Brain microvascular endothelial cell (primary cell): ENCODE measurements at regions not wholly inside any gene's neighbourhood (a gene's known extent, or its start where the extent isn't known, plus 50 kb on each side); places are given as distances from the start of the nearest gene placed in this dataset.
A peak's percentile ranks its signal among the peaks of the same experiment; 100 is the strongest.
"Not testable (repeated sequence)": the region's sequence is repeated elsewhere in the genome, so short reads cannot be mapped to it uniquely, and the experiment has no call there.

ENCODE experiments used
- DNase-seq: peaks from one replicate; pipeline ENCODE4 v3.0.0-alpha.2; 2020
- H3K27ac ChIP-seq: fragments of 250-450 bp; sonication (Bioruptor Pico); 2 replicates; pipeline ENCODE4 v1.5.1; 2020; ENCODE audit warnings: mild to moderate bottlenecking, moderate library complexity
- H3K27me3 ChIP-seq: fragments of 250-450 bp; sonication (Bioruptor Pico); replicated peaks from 2 replicates; pipeline ENCODE4 v1.5.1; 2020; ENCODE audit warnings: mild to moderate bottlenecking
- H3K36me3 ChIP-seq: fragments of 250-450 bp; sonication (Bioruptor Pico); replicated peaks from 2 replicates; pipeline ENCODE4 v1.5.1; 2020; ENCODE audit warnings: mild to moderate bottlenecking
- H3K4me3 ChIP-seq: 2 replicates; pipeline ENCODE4 v1.5.1; 2011; ENCODE audit warnings: low read depth, mild to moderate bottlenecking, control low read depth, low read length, moderate library complexity
- in situ Hi-C: cut with HindIII; loops from 2 replicates; pipeline ENCODE4 v1.10.0; 2017; ENCODE audit warnings: low sequenced_read_pairs, low pct_ligation_motif_present
- TF ChIP-seq, protein P1 (sequence below): IDR thresholded peaks from 2 replicates; pipeline ENCODE4 v1.5.1; 2011; ENCODE audit warnings: low read depth, mild to moderate bottlenecking, moderate library complexity, low read length, control low read depth, inconsistent platforms; ENCODE audit errors: missing control alignments

DNA sequence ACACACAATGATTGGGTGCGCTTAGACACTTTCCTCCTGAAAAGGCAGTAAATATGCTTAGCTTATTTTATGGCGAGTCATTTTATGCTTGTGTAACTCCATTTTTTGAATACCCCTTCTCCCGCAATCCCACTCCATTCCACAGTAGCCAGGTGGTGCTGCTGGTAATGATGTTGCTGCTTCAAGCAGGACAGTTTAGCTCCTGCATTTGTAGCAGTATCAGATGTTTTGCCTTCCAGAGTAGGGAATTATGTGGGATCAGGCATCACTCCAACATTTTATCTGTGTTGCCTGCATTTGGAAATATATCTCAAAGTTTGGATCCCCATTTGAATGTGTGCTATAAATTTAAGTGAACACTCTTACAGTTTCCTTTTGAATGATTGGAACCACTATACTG lies 302.1 kb upstream of the SGO1 start:
- no peaks in the 10 kb centered on the region for H3K36me3 ChIP-seq
- no peak for DNase-seq
- TF ChIP-seq, protein P1, sequence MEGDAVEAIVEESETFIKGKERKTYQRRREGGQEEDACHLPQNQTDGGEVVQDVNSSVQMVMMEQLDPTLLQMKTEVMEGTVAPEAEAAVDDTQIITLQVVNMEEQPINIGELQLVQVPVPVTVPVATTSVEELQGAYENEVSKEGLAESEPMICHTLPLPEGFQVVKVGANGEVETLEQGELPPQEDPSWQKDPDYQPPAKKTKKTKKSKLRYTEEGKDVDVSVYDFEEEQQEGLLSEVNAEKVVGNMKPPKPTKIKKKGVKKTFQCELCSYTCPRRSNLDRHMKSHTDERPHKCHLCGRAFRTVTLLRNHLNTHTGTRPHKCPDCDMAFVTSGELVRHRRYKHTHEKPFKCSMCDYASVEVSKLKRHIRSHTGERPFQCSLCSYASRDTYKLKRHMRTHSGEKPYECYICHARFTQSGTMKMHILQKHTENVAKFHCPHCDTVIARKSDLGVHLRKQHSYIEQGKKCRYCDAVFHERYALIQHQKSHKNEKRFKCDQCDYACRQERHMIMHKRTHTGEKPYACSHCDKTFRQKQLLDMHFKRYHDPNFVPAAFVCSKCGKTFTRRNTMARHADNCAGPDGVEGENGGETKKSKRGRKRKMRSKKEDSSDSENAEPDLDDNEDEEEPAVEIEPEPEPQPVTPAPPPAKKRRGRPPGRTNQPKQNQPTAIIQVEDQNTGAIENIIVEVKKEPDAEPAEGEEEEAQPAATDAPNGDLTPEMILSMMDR, result no peak
- no peak overlapping the region for H3K27ac ChIP-seq
- no peaks in the 10 kb centered on the region for H3K27me3 ChIP-seq
- no peak overlapping the region for H3K4me3 ChIP-seq
- in situ Hi-C loops, result no loop called here

DNA sequence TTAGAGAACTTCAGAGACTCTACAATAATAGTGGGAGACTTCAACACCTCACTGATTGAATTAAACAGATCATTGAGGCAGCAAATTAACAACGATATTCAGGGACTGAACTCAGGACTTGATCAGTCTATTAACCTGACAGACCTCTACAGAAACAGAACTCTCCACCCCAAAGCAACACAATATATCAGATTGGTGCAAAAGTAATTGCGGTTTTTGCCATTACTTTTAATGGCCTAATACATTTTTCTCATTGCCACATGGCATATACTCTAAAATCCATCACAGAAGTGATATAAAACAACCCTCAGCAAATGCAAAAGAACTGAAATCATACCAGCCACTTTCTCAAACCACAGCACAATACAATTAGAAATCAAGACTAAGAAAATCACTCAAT lies 298.1 kb upstream of the SGO1 start:
- no peaks in the 10 kb centered on the region for H3K27me3 ChIP-seq
- no peaks in the 10 kb centered on the region for H3K36me3 ChIP-seq
- TF ChIP-seq, protein P1, result no peak
- no peak overlapping the region for H3K4me3 ChIP-seq
- no peak for DNase-seq
- in situ Hi-C loops, result no loop called here
- no peak overlapping the region for H3K27ac ChIP-seq

DNA sequence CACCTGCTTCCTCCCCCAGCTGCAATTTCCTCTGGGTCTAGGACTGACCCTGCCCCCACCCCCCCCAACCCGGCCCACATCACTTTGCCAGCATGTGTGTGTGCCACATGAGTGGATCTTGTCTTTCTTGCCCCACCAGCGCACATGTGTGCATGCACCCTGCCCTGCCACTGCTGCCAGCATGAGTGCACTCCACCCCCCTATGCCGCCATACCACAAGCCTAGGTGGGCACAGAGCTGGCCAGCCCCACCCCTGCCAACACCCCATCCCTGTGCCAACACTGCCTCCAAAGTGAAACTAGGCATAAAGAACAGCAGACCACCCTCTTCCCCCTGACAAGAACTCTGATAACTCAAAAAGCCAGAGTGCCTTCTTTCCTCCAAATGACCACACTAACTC lies 296.3 kb upstream of the SGO1 start:
- Histone ChIP-seq H3K36me3 (no peaks in the 10 kb centered on the region), H3K27me3 (no peaks in the 10 kb centered on the region), H3K27ac (no peak overlapping the region), H3K4me3 (no peak overlapping the region)
- no peak for DNase-seq
- TF ChIP-seq, protein P1, result no peak
- in situ Hi-C loops, result no loop called here

DNA sequence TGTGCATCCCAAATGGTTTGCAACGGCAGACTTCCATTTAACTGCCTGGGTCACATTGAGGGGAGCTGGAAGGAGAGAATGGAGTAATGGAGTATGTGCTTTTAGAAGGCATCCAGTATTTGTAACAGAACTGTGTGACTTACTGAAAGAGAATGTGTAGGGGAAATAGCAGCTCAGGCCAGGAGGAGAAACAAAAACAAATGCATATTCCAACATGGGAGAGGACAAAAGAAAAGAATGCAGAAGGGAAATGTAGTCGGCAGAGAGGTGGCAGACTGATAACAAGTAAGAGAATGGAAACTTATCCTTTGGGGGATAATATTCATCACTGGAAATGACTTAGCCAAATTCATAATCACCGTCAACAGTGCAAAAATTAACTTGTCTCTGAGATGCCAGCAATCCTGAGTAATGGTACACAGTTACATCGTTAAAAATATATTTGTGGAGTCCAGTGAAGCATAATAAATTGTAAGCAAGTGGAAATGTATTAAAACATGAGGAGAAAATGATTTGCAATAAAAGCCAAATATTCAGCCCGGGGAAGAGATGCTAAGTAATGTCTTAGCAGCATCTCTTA lies 294.9 kb upstream of the SGO1 start:
- no peaks in the 10 kb centered on the region for H3K27me3 ChIP-seq
- peak; percentile 43 for DNase-seq
- no peak overlapping the region for H3K4me3 ChIP-seq
- in situ Hi-C loops, result no loop called here
- TF ChIP-seq, protein P1, result no peak
- H3K36me3 ChIP-seq, result no peaks in the 10 kb centered on the region
- H3K27ac ChIP-seq, result no peak overlapping the region

DNA sequence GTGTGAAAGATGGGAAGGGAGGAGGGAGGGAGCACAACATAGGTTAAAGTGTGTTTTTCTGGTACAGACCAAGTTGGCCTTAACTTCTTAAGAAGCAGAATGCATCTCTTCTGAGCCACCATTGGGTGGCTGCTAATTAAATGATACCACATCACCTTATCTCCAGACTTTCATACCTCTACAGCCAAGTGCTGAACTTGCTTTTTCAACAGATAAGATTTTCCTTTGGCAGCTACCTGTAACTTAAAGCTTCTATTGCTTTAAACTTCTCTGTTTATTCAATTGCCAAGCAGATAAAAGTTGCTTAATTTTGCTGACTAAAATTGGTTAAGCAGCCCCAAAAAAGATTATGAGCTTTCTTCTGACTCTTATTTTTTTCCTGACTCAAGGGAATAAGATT lies 292.4 kb upstream of the SGO1 start:
- no peak overlapping the region for H3K4me3 ChIP-seq
- no peak overlapping the region for H3K27ac ChIP-seq
- H3K36me3 ChIP-seq, result no peaks in the 10 kb centered on the region
- TF ChIP-seq, protein P1, result no peak
- no peaks in the 10 kb centered on the region for H3K27me3 ChIP-seq
- in situ Hi-C loops, result no loop called here
- DNase-seq, result no peak

DNA sequence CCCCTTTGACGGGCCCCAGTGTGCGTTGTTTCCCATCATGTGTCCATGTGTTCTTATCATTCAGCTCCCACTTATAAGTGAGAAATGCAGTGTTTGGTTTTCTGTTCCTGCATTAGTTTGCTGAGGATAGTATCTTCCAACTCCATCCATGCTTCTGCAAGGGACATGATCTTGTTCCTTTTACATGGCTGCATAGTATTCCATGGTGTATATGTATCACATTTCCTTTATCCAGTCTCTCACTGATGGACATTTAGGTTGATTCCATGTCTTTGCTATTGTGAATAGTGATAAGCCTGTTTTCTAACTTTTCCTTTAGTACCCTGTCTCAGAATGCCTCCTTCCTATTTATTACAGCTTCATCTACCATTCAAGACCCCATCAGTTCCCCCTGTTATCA lies 278.2 kb upstream of the SGO1 start:
- DNase-seq, H3K4me3 ChIP-seq, H3K36me3 ChIP-seq, H3K27ac ChIP-seq, H3K27me3 ChIP-seq, in situ Hi-C loops: not testable (repeated sequence)
